ENCODE measurements at regions not wholly inside any gene's neighbourhood (a gene's known extent, or its start where the extent isn't known, plus 50 kb on each side); places are given as distances from the start of the nearest gene placed in this dataset.

DNA sequence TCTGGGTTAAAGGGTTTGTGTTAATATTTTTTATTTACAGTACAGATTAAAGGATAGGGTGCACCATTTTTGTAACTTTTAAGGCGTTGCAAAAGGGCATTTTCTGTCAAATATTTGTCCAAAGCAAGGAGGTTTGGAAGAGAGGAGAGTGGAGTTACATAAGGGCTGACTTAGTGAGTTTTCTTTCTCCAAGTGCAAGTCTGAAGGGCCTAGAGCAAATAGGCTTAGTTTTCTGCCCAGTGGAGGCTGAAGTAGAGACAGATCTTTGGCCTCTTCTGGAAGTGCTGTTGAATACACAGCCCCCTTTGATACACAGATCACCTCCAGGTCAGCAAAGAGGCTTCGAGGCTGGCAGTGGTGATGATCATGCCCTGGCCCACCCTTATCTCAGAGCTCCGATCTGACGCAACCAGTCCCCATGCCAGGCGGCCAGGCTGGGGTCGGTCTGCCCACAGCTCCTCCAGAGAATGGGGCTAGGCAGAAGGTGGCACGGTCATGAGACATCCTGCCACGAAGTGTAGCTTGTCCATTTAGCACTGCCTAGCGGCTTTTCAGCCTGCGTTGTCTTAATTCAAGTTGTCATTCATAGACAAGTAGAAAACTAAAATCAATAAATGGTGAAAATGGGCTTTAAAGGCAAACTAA is 79.5 kb upstream of the IRX3 start:
- Histone ChIP-seq H3K9me3 (replicated peaks) (no peaks in the 10 kb centered on the region), H3K36me3 (no peaks in the 10 kb centered on the region), H3K4me1 (peaks cover 9% of the 10 kb centered on the region), H3K27ac (replicated peaks) (no peak overlapping the region), H3K4me3 (no peak overlapping the region), H3K27me3 (ENCODE audit: low read depth) (no peaks in the 10 kb centered on the region)
- TF ChIP-seq, protein P1, sequence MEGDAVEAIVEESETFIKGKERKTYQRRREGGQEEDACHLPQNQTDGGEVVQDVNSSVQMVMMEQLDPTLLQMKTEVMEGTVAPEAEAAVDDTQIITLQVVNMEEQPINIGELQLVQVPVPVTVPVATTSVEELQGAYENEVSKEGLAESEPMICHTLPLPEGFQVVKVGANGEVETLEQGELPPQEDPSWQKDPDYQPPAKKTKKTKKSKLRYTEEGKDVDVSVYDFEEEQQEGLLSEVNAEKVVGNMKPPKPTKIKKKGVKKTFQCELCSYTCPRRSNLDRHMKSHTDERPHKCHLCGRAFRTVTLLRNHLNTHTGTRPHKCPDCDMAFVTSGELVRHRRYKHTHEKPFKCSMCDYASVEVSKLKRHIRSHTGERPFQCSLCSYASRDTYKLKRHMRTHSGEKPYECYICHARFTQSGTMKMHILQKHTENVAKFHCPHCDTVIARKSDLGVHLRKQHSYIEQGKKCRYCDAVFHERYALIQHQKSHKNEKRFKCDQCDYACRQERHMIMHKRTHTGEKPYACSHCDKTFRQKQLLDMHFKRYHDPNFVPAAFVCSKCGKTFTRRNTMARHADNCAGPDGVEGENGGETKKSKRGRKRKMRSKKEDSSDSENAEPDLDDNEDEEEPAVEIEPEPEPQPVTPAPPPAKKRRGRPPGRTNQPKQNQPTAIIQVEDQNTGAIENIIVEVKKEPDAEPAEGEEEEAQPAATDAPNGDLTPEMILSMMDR (IDR thresholded peaks at IDR 0.05; ENCODE audit: borderline replicate concordance), result no peak
- intact Hi-C loops (cut with micrococcal nuclease), result no loop called here
- no peak for DNase-seq

DNA sequence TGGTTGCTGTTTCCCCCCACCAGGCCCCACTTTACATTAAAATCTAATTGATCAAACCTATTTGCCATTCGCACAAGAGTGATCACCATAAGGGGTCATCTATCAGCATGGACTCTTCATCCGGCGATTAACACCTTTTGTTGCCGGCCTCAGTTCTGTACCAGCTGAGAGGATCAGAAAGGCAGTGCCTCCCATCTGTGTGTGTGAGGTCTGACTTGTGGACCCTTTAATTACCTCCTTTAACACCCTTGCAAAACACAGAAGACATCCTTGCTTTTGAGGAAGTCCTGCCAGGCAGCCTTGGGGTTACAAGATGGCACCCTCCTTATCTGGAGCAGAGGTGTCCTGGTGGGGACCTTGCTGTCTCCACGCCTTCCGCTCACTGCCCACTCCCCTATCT is 77.2 kb upstream of the IRX3 start:
- H3K4me1 ChIP-seq, result no peaks in the 10 kb centered on the region
- H3K9me3 ChIP-seq (replicated peaks), result no peaks in the 10 kb centered on the region
- H3K27ac ChIP-seq (replicated peaks), result no peak overlapping the region
- TF ChIP-seq, protein P1 (IDR thresholded peaks at IDR 0.05; ENCODE audit: borderline replicate concordance), result no peak
- no peaks in the 10 kb centered on the region for H3K36me3 ChIP-seq
- no peak overlapping the region for H3K4me3 ChIP-seq
- intact Hi-C loops (cut with micrococcal nuclease), result no loop called here
- DNase-seq, result no peak
- H3K27me3 ChIP-seq (ENCODE audit: low read depth), result peaks cover 4% of the 10 kb centered on the region

DNA sequence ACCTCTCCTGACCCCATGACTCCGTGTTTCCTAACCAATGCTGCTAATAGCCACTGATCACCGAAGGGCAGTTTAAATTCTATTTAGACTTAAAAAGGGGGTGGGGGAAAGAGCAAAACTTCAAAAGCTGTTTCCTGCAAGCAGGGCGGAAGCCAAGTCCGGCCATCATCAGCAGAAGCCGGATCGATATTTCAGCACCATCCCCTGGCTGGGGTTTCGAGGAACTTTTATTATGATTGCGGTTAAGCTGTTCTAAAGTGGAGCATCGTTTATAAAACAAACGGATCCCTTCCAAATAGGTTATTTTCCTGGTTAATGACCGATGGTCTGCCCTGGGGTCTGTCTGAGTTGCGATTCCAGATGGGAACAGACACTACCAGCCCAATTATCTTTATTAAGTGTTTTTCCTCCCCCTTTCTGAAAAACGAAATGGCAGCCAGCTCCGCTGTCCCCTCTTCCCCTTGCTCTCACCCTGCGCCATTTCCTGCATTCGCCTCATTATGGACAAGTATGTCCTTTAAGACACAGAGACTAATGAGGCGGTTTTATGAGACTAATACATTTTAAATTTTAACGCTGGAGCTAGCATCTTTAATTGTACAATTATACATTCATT is 76.1 kb upstream of the IRX3 start:
- TF ChIP-seq, protein P1 (IDR thresholded peaks at IDR 0.05; ENCODE audit: borderline replicate concordance), result no peak
- no peaks in the 10 kb centered on the region for H3K36me3 ChIP-seq
- H3K4me1 ChIP-seq, result no peaks in the 10 kb centered on the region
- intact Hi-C loops (cut with micrococcal nuclease), result no loop called here
- H3K4me3 ChIP-seq, result no peak overlapping the region
- no peaks in the 10 kb centered on the region for H3K9me3 ChIP-seq (replicated peaks)
- peaks cover 4% of the 10 kb centered on the region for H3K27me3 ChIP-seq (ENCODE audit: low read depth)
- H3K27ac ChIP-seq (replicated peaks), result no peak overlapping the region
- no peak for DNase-seq

DNA sequence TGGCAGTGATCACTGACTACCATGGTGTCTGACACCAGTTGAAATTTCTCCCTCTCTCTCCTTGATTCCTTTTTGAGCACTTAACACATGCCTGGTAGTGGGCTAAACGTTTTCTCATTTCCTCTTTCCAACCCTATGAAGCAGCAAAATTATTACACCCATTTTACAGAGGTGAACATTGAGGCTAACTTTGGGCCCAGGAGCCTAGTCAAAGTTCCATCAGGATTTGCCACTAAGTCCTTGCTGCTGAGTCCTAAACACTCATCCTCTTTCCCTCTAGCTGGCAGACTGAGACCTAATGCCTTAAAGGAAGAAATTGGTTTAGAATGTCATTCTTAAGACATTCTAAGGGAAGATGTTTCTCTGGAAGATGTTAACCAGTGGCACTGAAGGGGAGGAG is 74.7 kb upstream of the IRX3 start:
- TF ChIP-seq, protein P1 (IDR thresholded peaks at IDR 0.05; ENCODE audit: borderline replicate concordance), result no peak
- H3K36me3 ChIP-seq, result no peaks in the 10 kb centered on the region
- H3K27ac ChIP-seq (replicated peaks), result no peak overlapping the region
- peaks cover 11% of the 10 kb centered on the region for H3K27me3 ChIP-seq (ENCODE audit: low read depth)
- DNase-seq, result no peak
- H3K4me1 ChIP-seq, result no peaks in the 10 kb centered on the region
- intact Hi-C loops (cut with micrococcal nuclease), result no loop called here
- no peaks in the 10 kb centered on the region for H3K9me3 ChIP-seq (replicated peaks)
- no peak overlapping the region for H3K4me3 ChIP-seq

DNA sequence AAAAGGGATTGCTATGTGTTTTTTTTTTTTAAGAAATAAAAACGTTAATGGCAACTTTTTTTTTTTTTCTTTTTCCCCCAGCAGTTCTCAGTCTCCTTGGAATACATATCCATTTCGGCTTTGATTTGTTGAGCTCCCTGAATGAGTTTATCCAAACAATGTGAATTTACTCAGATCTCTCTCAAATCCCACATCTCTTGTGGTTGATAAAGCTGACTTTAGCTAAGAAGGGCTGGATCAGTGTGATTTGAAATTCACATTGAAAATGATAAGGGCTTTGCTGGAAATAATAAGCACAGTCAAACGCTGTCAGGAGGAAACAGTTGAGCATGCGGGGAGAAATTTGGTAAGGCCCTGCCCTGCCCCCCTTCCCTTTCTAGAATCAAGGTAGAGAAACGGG is 74.1 kb upstream of the IRX3 start:
- TF ChIP-seq, protein P1 (IDR thresholded peaks at IDR 0.05; ENCODE audit: borderline replicate concordance), result no peak
- Histone ChIP-seq H3K27ac (replicated peaks) (no peak overlapping the region), H3K4me1 (no peaks in the 10 kb centered on the region), H3K27me3 (ENCODE audit: low read depth) (peaks cover 11% of the 10 kb centered on the region), H3K9me3 (replicated peaks) (no peaks in the 10 kb centered on the region), H3K4me3 (peak overlapping the region; percentile 39), H3K36me3 (no peaks in the 10 kb centered on the region)
- no peak for DNase-seq
- intact Hi-C loops (cut with micrococcal nuclease), result no loop called here
